GM12878 (cell line): ENCODE measurements at regions not wholly inside any gene's neighbourhood (a gene's known extent, or its start where the extent isn't known, plus 50 kb on each side); places are given as distances from the start of the nearest gene placed in this dataset.

ENCODE experiments used
- ATAC-seq: fragments of 200-7000 bp; cut with Tn5 transposase; 3 replicates; pipeline ENCODE4 v1.9.1; 2020; ENCODE audit warnings: mild to moderate bottlenecking, moderate library complexity
- BruUV-seq: library from RNA; stranded (reverse); fragments of 400-500 nt; replicated peaks from 2 replicates; lab custom pipeline; 2021; lab: Mats Ljungman, UMichigan
- CTCF ChIA-PET: fragments of 300-600 bp; sonication (Branson Sonifier 250); formaldehyde crosslinking; extraction: SDS; loops from one replicate; lab custom pipeline; 2021; ENCODE audit warnings: inconsistent platforms; lab: Yijun Ruan, JAX
- POLR2A ChIA-PET: fragments of 350-600 bp; formaldehyde crosslinking; extraction: SDS; loops from one replicate; lab custom pipeline; 2021; ENCODE audit warnings: inconsistent platforms; lab: Charles Lee
- RAD21 ChIA-PET: fragments of 300-600 bp; sonication (Branson Sonifier 250); formaldehyde crosslinking; loops from one replicate; lab custom pipeline; 2023; ENCODE audit warnings: antibody characterized with exemption; ENCODE audit not compliant: unreplicated experiment; lab: Charles Lee
- SMC1A ChIA-PET: fragments of 300-600 bp; sonication (Branson Sonifier 250); formaldehyde crosslinking; loops from one replicate; lab custom pipeline; 2023; ENCODE audit not compliant: unreplicated experiment, uncharacterized antibody; lab: Charles Lee
- DNase-seq: peaks from one replicate; pipeline ENCODE4 v3.0.0-alpha.2; 2011; ENCODE audit warnings: low read depth, low spot score
- FAIRE-seq: peaks from 3 replicates; lab custom pipeline; 2011; peaks lifted over from hg19 to GRCh38; lab: Jason Lieb, UNC
- H2AFZ ChIP-seq: 2 replicates; pipeline ENCODE4 v1.6.0; 2011; ENCODE audit warnings: low read depth, low read length, control low read depth; ENCODE audit not compliant: control insufficient read depth
- H3K27ac ChIP-seq: 2 replicates; pipeline ENCODE4 v1.5.1; 2011; ENCODE audit warnings: control low read depth; ENCODE audit not compliant: control insufficient read depth, insufficient read depth
- H3K27me3 ChIP-seq, 2 experiments: replicated peaks in 1 of 2; 2 replicates each; pipeline versions ENCODE4 v1.6.0 to v1.6.1; 2011; ENCODE audit warnings: low read length in 1 of 2; ENCODE audit not compliant: control insufficient read depth in 2 of 2, insufficient read depth in 2 of 2
- H3K36me3 ChIP-seq, 2 experiments: 2 replicates each; pipeline ENCODE4 v1.5.1; 2011; ENCODE audit warnings: low read length in 1 of 2; ENCODE audit not compliant: control insufficient read depth in 2 of 2, insufficient read depth in 2 of 2
- H3K4me1 ChIP-seq: 2 replicates; pipeline ENCODE4 v1.6.1; 2011; ENCODE audit warnings: mild to moderate bottlenecking, low read length, moderate library complexity, mixed read lengths; ENCODE audit not compliant: control insufficient read depth, insufficient read depth
- H3K4me2 ChIP-seq: 2 replicates; pipeline ENCODE4 v1.6.0; 2011; ENCODE audit warnings: control low read depth; ENCODE audit not compliant: control insufficient read depth, insufficient read depth
- H3K4me3 ChIP-seq: fragments of 200-600 bp; sonication (generic); 2 replicates; pipeline ENCODE4 v1.5.1; 2016
- H3K79me2 ChIP-seq: 2 replicates; pipeline ENCODE4 v1.6.0; 2011; ENCODE audit warnings: low read length; ENCODE audit not compliant: control insufficient read depth, insufficient read depth
- H3K9ac ChIP-seq: 2 replicates; pipeline ENCODE4 v1.8.0; 2011; ENCODE audit warnings: low read length, control low read depth, mixed read lengths; ENCODE audit not compliant: control insufficient read depth, insufficient read depth
- H3K9me3 ChIP-seq: replicated peaks from 3 replicates; pipeline ENCODE4 v1.5.1; 2011; ENCODE audit warnings: mild to moderate bottlenecking, low read length; ENCODE audit not compliant: control insufficient read depth, insufficient read depth
- H4K20me1 ChIP-seq: 2 replicates; pipeline ENCODE4 v1.6.0; 2011; ENCODE audit not compliant: control insufficient read depth, insufficient read depth
- ASH2L ChIP-seq: fragments of 300-600, 200-600 bp; sonication (generic); IDR thresholded peaks from 2 replicates; pipeline ENCODE4 v1.6.1; 2017; ENCODE audit warnings: low read depth, mild to moderate bottlenecking, borderline replicate concordance
- ATF3 ChIP-seq: IDR thresholded peaks from 2 replicates; pipeline ENCODE4 v1.6.1; 2011; ENCODE audit warnings: low read depth, mild to moderate bottlenecking, low read length, moderate library complexity, borderline replicate concordance; ENCODE audit errors: extremely low read depth
- CHD2 ChIP-seq: IDR thresholded peaks from 2 replicates; pipeline ENCODE4 v1.6.1; 2011; ENCODE audit warnings: low read depth, low read length, improper control_type of control experiment, borderline replicate concordance
- CHD4 ChIP-seq: fragments of 200-600 bp; sonication (generic); IDR thresholded peaks from 2 replicates; pipeline ENCODE4 v1.6.1; 2016; ENCODE audit warnings: mild to moderate bottlenecking
- ETV6 ChIP-seq, 2 experiments: fragments of 450-650 bp in 1 of 2; IDR thresholded peaks in 1 of 2; conservative IDR thresholded peaks in 1 of 2; 2 replicates each; pipeline ENCODE4 v1.6.1; 2014; ENCODE audit warnings: antibody characterized with exemption in 1 of 2, borderline replicate concordance in 1 of 2, low read depth in 1 of 2, mild to moderate bottlenecking in 1 of 2, moderate library complexity in 1 of 2
- HDAC6 ChIP-seq: fragments of 200-600 bp; sonication (generic); IDR thresholded peaks from one replicate; pipeline ENCODE4 v1.8.0; 2017; ENCODE audit warnings: antibody characterized with exemption; ENCODE audit not compliant: unreplicated experiment
- MLLT1 ChIP-seq: fragments of 450-650 bp; IDR thresholded peaks from 2 replicates; pipeline ENCODE4 v1.6.1; 2016; ENCODE audit warnings: mild to moderate bottlenecking
- MYB ChIP-seq: fragments of 150-350 bp; IDR thresholded peaks from 2 replicates; pipeline ENCODE4 v1.6.1; 2014; ENCODE audit warnings: mild to moderate bottlenecking, low read depth, low read length, borderline replicate concordance
- NR2C1 ChIP-seq: fragments of 450-650 bp; IDR thresholded peaks from 2 replicates; pipeline ENCODE4 v1.6.1; 2017; ENCODE audit warnings: antibody characterized with exemption, mild to moderate bottlenecking, moderate library complexity
- ZNF622 ChIP-seq: fragments of 450-650 bp; IDR thresholded peaks from 2 replicates; pipeline ENCODE4 v1.6.1; 2017; ENCODE audit warnings: mild to moderate bottlenecking, inconsistent platforms
- ZSCAN29 ChIP-seq: fragments of 450-650 bp; IDR thresholded peaks from 2 replicates; pipeline ENCODE4 v1.6.1; 2017; ENCODE audit warnings: mild to moderate bottlenecking, moderate library complexity
- WGBS: methylation state at CpG from one replicate; pipeline ENCODE4 v1.1.6; 2016; ENCODE audit warnings: low lambda C conversion rate; ENCODE audit not compliant: insufficient replicate concordance, insufficient coverage; ENCODE audit errors: missing lambda C conversion rate; 5-methylcytosine and 5-hydroxymethylcytosine counted together
- in situ Hi-C: fragments of 300-500 bp; cut with MboI; formaldehyde crosslinking; loops from 9 replicates; pipeline ENCODE4 v1.14.3; 2018; ENCODE audit warnings: mixed read lengths
- intact Hi-C: fragments of 100-400 bp; cut with micrococcal nuclease; formaldehyde crosslinking; loops from one replicate; pipeline ENCODE4 v1.14.2; 2022; ENCODE audit not compliant: unreplicated experiment

- ChIA-PET CTCF (interaction anchor here (0.9 to 6.9 kb wide), 25 partner anchors 14 to 691 kb away, joined by 3 to 135 read pairs (median 6); partner anchors contain the start of gene MBNL2), POLR2A (interaction anchor here (0.6 kb wide), 1 partner anchor 465 kb away, joined by 4 read pairs; no protein-coding TSS in a partner anchor), RAD21 (interaction anchor here (0.7 to 6.4 kb wide), 18 partner anchors 10 to 690 kb away, joined by 3 to 74 read pairs (median 6); partner anchors contain the start of gene MBNL2), SMC1A (interaction anchor here (0.7 to 7.7 kb wide), 15 partner anchors 16 to 464 kb away, joined by 3 to 99 read pairs (median 5); partner anchors contain the start of gene MBNL2)
- TF ChIP-seq ZSCAN29 (no peak), ETV6 (conservative IDR thresholded peaks at IDR 0.05 in 1 of 2, IDR thresholded peaks at IDR 0.05 in 1 of 2; ENCODE audit: borderline replicate concordance in 1 of 2, low read depth in 1 of 2) (no peak), ASH2L (no peak), ATF3 (no peak), ZNF622 (no peak), HDAC6 (no peak), NR2C1 (no peak), CHD2 (no peak), CHD4 (no peak), MLLT1 (no peak), MYB (no peak)
- no peaks in the 10 kb centered on the region for H3K36me3 ChIP-seq
- WGBS, result 65% methylated on average over 6 of the region's 7 CpGs
- no peak overlapping the region for H3K4me2 ChIP-seq
- no peaks in the 10 kb centered on the region for H3K27me3 ChIP-seq
- no peak for ATAC-seq
- in situ Hi-C loops (no loop called here), intact Hi-C loops (loop anchor here (10.0 kb wide), 1 partner anchor 696 kb away; no protein-coding TSS in a partner anchor)
- H3K27ac ChIP-seq, result no peak overlapping the region
- H3K9me3 ChIP-seq, result no peaks in the 10 kb centered on the region; the same call in 2 of the 3 replicates
- BruUV-seq, result no TSS peak
- no peaks in the 10 kb centered on the region for H3K79me2 ChIP-seq
- no peak for FAIRE-seq
- H3K9ac ChIP-seq, result no peak overlapping the region
- H2AFZ ChIP-seq, result no peak overlapping the region
- no peaks in the 10 kb centered on the region for H4K20me1 ChIP-seq
- no peaks in the 10 kb centered on the region for H3K4me1 ChIP-seq
- DNase-seq, result no peak
- no peak overlapping the region for H3K4me3 ChIP-seq
Observed at GRCh38 chr13:97109256-97109655, 112.9 kb upstream of the MBNL2 start.
